H9 (cell line): ENCODE measurements at regions not wholly inside any gene's neighbourhood (a gene's known extent, or its start where the extent isn't known, plus 50 kb on each side); places are given as distances from the start of the nearest gene placed in this dataset.

Experiments used
- DNase-seq: peaks from one replicate; pipeline ENCODE4 v3.0.0-alpha.2; 2017
- H2AFZ ChIP-seq: one replicate; pipeline ENCODE4 v1.6.1; 2013; ENCODE audit warnings: mild to moderate bottlenecking, low read length, control low read depth, moderate library complexity
- H2AK5ac ChIP-seq: 2 replicates; pipeline ENCODE4 v1.6.1; 2013; ENCODE audit warnings: low read length, control low read depth, mixed read lengths; ENCODE audit not compliant: insufficient read length
- H2BK120ac ChIP-seq: one replicate; pipeline ENCODE4 v1.6.1; 2013; ENCODE audit warnings: low read depth, mild to moderate bottlenecking, low read length, control low read depth, inconsistent platforms; ENCODE audit not compliant: poor library complexity, severe bottlenecking
- H2BK12ac ChIP-seq: 2 replicates; pipeline ENCODE4 v1.6.1; 2013; ENCODE audit warnings: low read length, control low read depth, mixed read lengths, low read depth; ENCODE audit not compliant: insufficient read length
- H2BK15ac ChIP-seq: 2 replicates; pipeline ENCODE4 v1.6.1; 2013; ENCODE audit warnings: low read depth, low read length, control low read depth
- H2BK20ac ChIP-seq: one replicate; pipeline ENCODE4 v1.6.1; 2013; ENCODE audit warnings: low read depth, mild to moderate bottlenecking, low read length, control low read depth, inconsistent platforms; ENCODE audit not compliant: poor library complexity, severe bottlenecking
- H2BK5ac ChIP-seq: 2 replicates; pipeline ENCODE4 v1.6.1; 2013; ENCODE audit warnings: low read length, control low read depth, mixed read lengths; ENCODE audit not compliant: insufficient read length
- H3K14ac ChIP-seq: 2 replicates; pipeline ENCODE4 v1.6.1; 2013; ENCODE audit warnings: low read length, control low read depth; ENCODE audit not compliant: insufficient read depth
- H3K18ac ChIP-seq: 2 replicates; pipeline ENCODE4 v1.6.1; 2013; ENCODE audit warnings: low read depth, mild to moderate bottlenecking, mixed read lengths, low read length, control low read depth; ENCODE audit not compliant: insufficient read length
- H3K23ac ChIP-seq: 2 replicates; pipeline ENCODE4 v1.6.1; 2013; ENCODE audit warnings: low read length, control low read depth, mixed read lengths, low read depth; ENCODE audit not compliant: insufficient read length
- H3K23me2 ChIP-seq: 2 replicates; pipeline ENCODE4 v1.6.1; 2013; ENCODE audit warnings: low read depth, mild to moderate bottlenecking, mixed read lengths, low read length, control low read depth; ENCODE audit not compliant: insufficient read length, poor library complexity, severe bottlenecking
- H3K27ac ChIP-seq: 2 replicates; pipeline ENCODE4 v1.5.1; 2013; ENCODE audit warnings: low read length, control low read depth, mixed read lengths, low read depth; ENCODE audit not compliant: insufficient read length
- H3K27me3 ChIP-seq: 2 replicates; pipeline ENCODE4 v1.6.1; 2013; ENCODE audit warnings: low read length, control low read depth, inconsistent platforms; ENCODE audit not compliant: insufficient read depth
- H3K4ac ChIP-seq: 2 replicates; pipeline ENCODE4 v1.6.1; 2013; ENCODE audit warnings: low read depth, mild to moderate bottlenecking, control low read depth, inconsistent platforms, low read length, moderate library complexity
- H3K4me1 ChIP-seq: 2 replicates; pipeline ENCODE4 v1.6.1; 2013; ENCODE audit warnings: low read length, control low read depth, inconsistent platforms; ENCODE audit not compliant: insufficient read depth
- H3K4me2 ChIP-seq: 2 replicates; pipeline ENCODE4 v1.6.1; 2013; ENCODE audit warnings: low read length, control low read depth, mixed read lengths; ENCODE audit not compliant: insufficient read length, insufficient read depth
- H3K56ac ChIP-seq: 2 replicates; pipeline ENCODE4 v1.6.1; 2013; ENCODE audit warnings: low read depth, mild to moderate bottlenecking, mixed read lengths, low read length, control low read depth; ENCODE audit not compliant: insufficient read length
- H3K79me1 ChIP-seq: 2 replicates; pipeline ENCODE4 v1.6.1; 2013; ENCODE audit warnings: low read depth, mild to moderate bottlenecking, moderate library complexity, low read length, control low read depth, inconsistent platforms; ENCODE audit not compliant: insufficient read depth, poor library complexity, severe bottlenecking
- H3K79me2 ChIP-seq: 2 replicates; pipeline ENCODE4 v1.6.1; 2013; ENCODE audit warnings: low read length, control low read depth, inconsistent platforms; ENCODE audit not compliant: insufficient read depth
- H3K9ac ChIP-seq: 2 replicates; pipeline ENCODE4 v1.6.1; 2013; ENCODE audit warnings: low read length, control low read depth, mixed read lengths; ENCODE audit not compliant: insufficient read length; ENCODE audit errors: extremely low read depth
- H3K9me3 ChIP-seq: one replicate; pipeline ENCODE4 v1.6.1; 2013; ENCODE audit warnings: low read depth, low read length, inconsistent platforms; ENCODE audit not compliant: control insufficient read depth
- H3T11ph ChIP-seq: one replicate; pipeline ENCODE4 v1.6.1; 2013; ENCODE audit warnings: mild to moderate bottlenecking, low read length, control low read depth, inconsistent platforms
- H4K20me1 ChIP-seq: one replicate; pipeline ENCODE4 v1.6.1; 2013; ENCODE audit not compliant: control insufficient read depth, insufficient read length, insufficient read depth
- H4K5ac ChIP-seq: 2 replicates; pipeline ENCODE4 v1.6.1; 2013; ENCODE audit warnings: low read depth, mild to moderate bottlenecking, mixed read lengths, low read length, control low read depth; ENCODE audit not compliant: insufficient read length
- H4K8ac ChIP-seq: replicated peaks from 2 replicates; pipeline ENCODE4 v1.6.1; 2013; ENCODE audit warnings: low read length, control low read depth, mixed read lengths, low read depth; ENCODE audit not compliant: insufficient read length
- H4K91ac ChIP-seq: 2 replicates; pipeline ENCODE4 v1.6.1; 2013; ENCODE audit warnings: low read depth, mild to moderate bottlenecking, moderate library complexity, mixed read lengths, low read length, control low read depth; ENCODE audit not compliant: insufficient read length
- H3K27ac Mint-ChIP-seq, 3 experiments: 2 replicates in 2 of 3; 3 replicates in 1 of 3; pipeline ENCODE4 v1.8.0; 2020 to 2021; ENCODE audit warnings: mixed read lengths in 3 of 3, mild to moderate bottlenecking in 1 of 3, moderate library complexity in 1 of 3
- H3K27me3 Mint-ChIP-seq: 2 replicates; pipeline ENCODE4 v1.8.0; 2021; ENCODE audit warnings: low read depth, mild to moderate bottlenecking, moderate library complexity, mixed read lengths
- H3K36me3 Mint-ChIP-seq, 3 experiments: 2 replicates in 2 of 3; 3 replicates in 1 of 3; pipeline ENCODE4 v1.8.0; 2020 to 2021; ENCODE audit warnings: low read depth in 3 of 3, mixed read lengths in 3 of 3; ENCODE audit not compliant: insufficient read depth in 1 of 3
- H3K4me1 Mint-ChIP-seq, 2 experiments: 2 replicates each; pipeline ENCODE4 v1.8.0; 2020; ENCODE audit warnings: mixed read lengths in 2 of 2
- H3K4me3 Mint-ChIP-seq, 2 experiments: 2 replicates in 1 of 2; 3 replicates in 1 of 2; pipeline ENCODE4 v1.8.0; 2020 to 2021; ENCODE audit warnings: mild to moderate bottlenecking in 2 of 2, mixed read lengths in 2 of 2, moderate library complexity in 1 of 2
- H3K9me3 Mint-ChIP-seq, 2 experiments: 2 replicates in 1 of 2; 3 replicates in 1 of 2; pipeline ENCODE4 v1.8.0; 2020; ENCODE audit warnings: mild to moderate bottlenecking in 2 of 2, mixed read lengths in 2 of 2, moderate library complexity in 1 of 2
- CTCF ChIP-seq: fragments of 200-600 bp; sonication (generic); conservative IDR thresholded peaks from 3 replicates; pipeline ENCODE4 v1.8.0; 2021; ENCODE audit warnings: antibody characterized with exemption, mild to moderate bottlenecking
- WGBS: extraction: QIAGEN DNeasy Blood & Tissue Kit; methylation state at CpG from one replicate; pipeline ENCODE4 v1.1.7; 2013; ENCODE audit warnings: missing lambda C conversion rate, low lambda C conversion rate, mixed read lengths; ENCODE audit not compliant: insufficient read length; ENCODE audit errors: extremely low coverage; 5-methylcytosine and 5-hydroxymethylcytosine counted together

GRCh38 chr7:47713595-47713994 is 131.7 kb upstream of the TNS3 start:
- no peak for DNase-seq
- Mint-ChIP-seq H3K27me3 (peaks cover 2% of the 10 kb centered on the region; the same call in 1 of the 2 replicates), H3K4me1 (no peaks in the 10 kb centered on the region), H3K36me3 (no peaks in the 10 kb centered on the region), H3K4me3 (no peak overlapping the region), H3K27ac (no peak overlapping the region), H3K9me3 (no peaks in the 10 kb centered on the region)
- H3K56ac ChIP-seq: no peak overlapping the region
- H4K8ac ChIP-seq: no peak overlapping the region
- no peak overlapping the region for H4K5ac ChIP-seq
- TF ChIP-seq CTCF: no peak
- no peak overlapping the region for H4K91ac ChIP-seq
- H2AK5ac ChIP-seq: no peak overlapping the region
- H3K4ac ChIP-seq: no peak overlapping the region
- H3K4me1 ChIP-seq: no peaks in the 10 kb centered on the region
- H3K4me2 ChIP-seq: no peak overlapping the region
- no peak overlapping the region for H3K23ac ChIP-seq
- no peak overlapping the region for H3K27ac ChIP-seq
- no peaks in the 10 kb centered on the region for H4K20me1 ChIP-seq
- no peak overlapping the region for H3T11ph ChIP-seq
- no CpG with 5 or more reads among the region's 6 CpGs for WGBS
- H2BK20ac ChIP-seq: no peak overlapping the region
- H3K27me3 ChIP-seq: no peaks in the 10 kb centered on the region
- no peaks in the 10 kb centered on the region for H3K9me3 ChIP-seq
- H2BK15ac ChIP-seq: no peak overlapping the region
- no peak overlapping the region for H3K18ac ChIP-seq
- H3K14ac ChIP-seq: no peak overlapping the region
- H2BK120ac ChIP-seq: no peak overlapping the region
- no peaks in the 10 kb centered on the region for H3K79me2 ChIP-seq
- no peak overlapping the region for H3K9ac ChIP-seq
- no peak overlapping the region for H2AFZ ChIP-seq
- H3K79me1 ChIP-seq: no peaks in the 10 kb centered on the region
- no peak overlapping the region for H2BK5ac ChIP-seq
- H2BK12ac ChIP-seq: no peak overlapping the region
- H3K23me2 ChIP-seq: no peaks in the 10 kb centered on the region
